ENCODE measurements at regions not wholly inside any gene's neighbourhood (a gene's known extent, or its start where the extent isn't known, plus 50 kb on each side); places are given as distances from the start of the nearest gene placed in this dataset.

- intact Hi-C loops (cut with DNase I): no loop called here
- DNase-seq (ENCODE audit: low spot score in 2 of 2): no peak
- Histone ChIP-seq H3K9me3 (no peaks in the 10 kb centered on the region), H3K4me1 (no peaks in the 10 kb centered on the region), H3K4me3 (no peak overlapping the region), H3K27me3 (no peaks in the 10 kb centered on the region), H3K27ac (no peak overlapping the region), H3K36me3 (no peaks in the 10 kb centered on the region)
- TF ChIP-seq, protein P1, sequence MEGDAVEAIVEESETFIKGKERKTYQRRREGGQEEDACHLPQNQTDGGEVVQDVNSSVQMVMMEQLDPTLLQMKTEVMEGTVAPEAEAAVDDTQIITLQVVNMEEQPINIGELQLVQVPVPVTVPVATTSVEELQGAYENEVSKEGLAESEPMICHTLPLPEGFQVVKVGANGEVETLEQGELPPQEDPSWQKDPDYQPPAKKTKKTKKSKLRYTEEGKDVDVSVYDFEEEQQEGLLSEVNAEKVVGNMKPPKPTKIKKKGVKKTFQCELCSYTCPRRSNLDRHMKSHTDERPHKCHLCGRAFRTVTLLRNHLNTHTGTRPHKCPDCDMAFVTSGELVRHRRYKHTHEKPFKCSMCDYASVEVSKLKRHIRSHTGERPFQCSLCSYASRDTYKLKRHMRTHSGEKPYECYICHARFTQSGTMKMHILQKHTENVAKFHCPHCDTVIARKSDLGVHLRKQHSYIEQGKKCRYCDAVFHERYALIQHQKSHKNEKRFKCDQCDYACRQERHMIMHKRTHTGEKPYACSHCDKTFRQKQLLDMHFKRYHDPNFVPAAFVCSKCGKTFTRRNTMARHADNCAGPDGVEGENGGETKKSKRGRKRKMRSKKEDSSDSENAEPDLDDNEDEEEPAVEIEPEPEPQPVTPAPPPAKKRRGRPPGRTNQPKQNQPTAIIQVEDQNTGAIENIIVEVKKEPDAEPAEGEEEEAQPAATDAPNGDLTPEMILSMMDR (IDR thresholded peaks at IDR 0.05): no peak
Observed at GRCh38 chr2:104428155-104428554, 425.8 kb upstream of the POU3F3 start.

DNA sequence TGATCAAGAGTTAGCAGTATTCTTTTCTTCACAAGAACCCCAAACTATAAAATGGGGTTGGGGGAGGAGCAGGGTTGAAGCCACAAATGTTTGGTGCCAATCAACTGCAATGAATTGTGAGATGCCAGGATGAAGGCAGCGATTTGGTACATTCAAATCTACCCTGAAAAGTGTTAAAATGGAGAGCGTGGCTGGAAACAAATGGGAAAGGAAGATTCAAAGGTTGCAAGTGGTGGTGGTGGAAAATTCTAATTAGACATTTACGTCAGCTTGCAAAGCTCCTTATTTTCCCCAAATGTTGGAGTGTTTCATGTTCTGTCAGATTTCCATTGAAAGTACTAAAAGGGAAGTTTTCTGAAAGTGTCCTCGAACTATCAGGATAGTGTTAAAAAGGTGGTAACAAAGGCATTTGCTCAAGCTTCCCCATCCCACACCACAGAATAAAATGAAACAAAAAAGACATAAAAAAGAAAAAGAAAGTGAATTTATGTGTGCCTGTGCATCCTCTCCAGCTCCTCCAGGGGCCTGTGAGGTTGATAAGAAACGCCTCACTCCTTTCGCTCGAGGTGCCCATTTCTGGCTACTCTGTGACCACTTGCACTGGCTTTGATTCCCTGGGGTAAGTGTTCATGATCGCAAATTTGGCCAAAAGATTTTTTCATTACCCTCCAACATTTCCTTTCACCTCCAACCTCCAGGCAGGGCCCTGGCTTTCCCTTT, 424.1 kb upstream of the POU3F3 start:
- Histone ChIP-seq H3K4me3 (no peak overlapping the region), H3K4me1 (no peaks in the 10 kb centered on the region), H3K9me3 (no peaks in the 10 kb centered on the region), H3K27me3 (no peaks in the 10 kb centered on the region), H3K36me3 (no peaks in the 10 kb centered on the region), H3K27ac (no peak overlapping the region)
- intact Hi-C loops (cut with DNase I): no loop called here
- TF ChIP-seq, protein P1 (IDR thresholded peaks at IDR 0.05): no peak
- no peak for DNase-seq (ENCODE audit: low spot score in 2 of 2)

DNA sequence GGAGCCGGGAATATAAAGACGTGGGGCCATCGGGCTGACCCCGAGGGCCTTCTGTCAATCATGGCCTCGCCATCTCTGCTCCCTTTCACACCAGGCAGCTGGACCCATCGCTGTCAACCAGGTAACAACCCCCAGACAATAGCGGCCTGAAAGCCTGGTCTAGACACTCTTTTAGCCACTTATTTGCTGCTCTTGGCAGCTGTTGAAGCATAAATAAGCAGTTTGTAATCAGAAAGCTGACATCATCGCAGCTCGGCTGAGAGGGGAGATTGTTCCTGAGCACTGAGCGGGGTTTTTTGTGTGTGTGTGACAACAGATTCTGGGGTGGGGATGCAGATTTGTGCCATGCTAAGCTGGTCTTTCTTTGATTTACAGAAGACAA, 423.6 kb upstream of the POU3F3 start:
- intact Hi-C loops (cut with DNase I): no loop called here
- TF ChIP-seq, protein P1 (IDR thresholded peaks at IDR 0.05): no peak
- Histone ChIP-seq H3K27ac (no peak overlapping the region), H3K9me3 (no peaks in the 10 kb centered on the region), H3K4me3 (no peak overlapping the region), H3K27me3 (no peaks in the 10 kb centered on the region), H3K36me3 (no peaks in the 10 kb centered on the region), H3K4me1 (no peaks in the 10 kb centered on the region)
- DNase-seq (ENCODE audit: low spot score in 2 of 2): no peak

- Histone ChIP-seq H3K36me3 (no peaks in the 10 kb centered on the region), H3K9me3 (no peaks in the 10 kb centered on the region), H3K27me3 (no peaks in the 10 kb centered on the region), H3K4me1 (no peaks in the 10 kb centered on the region), H3K4me3 (no peak overlapping the region), H3K27ac (no peak overlapping the region)
- no peak for DNase-seq (ENCODE audit: low spot score in 2 of 2)
- TF ChIP-seq, protein P1 (IDR thresholded peaks at IDR 0.05): no peak
- intact Hi-C loops (cut with DNase I): no loop called here
Observed at GRCh38 chr2:104430852-104431251, 423.1 kb upstream of the POU3F3 start.

GRCh38 chr2:104431701-104432121, 422.2 kb upstream of the POU3F3 start:
- H3K36me3 ChIP-seq: no peaks in the 10 kb centered on the region
- H3K4me1 ChIP-seq: no peaks in the 10 kb centered on the region
- H3K9me3 ChIP-seq: no peaks in the 10 kb centered on the region
- TF ChIP-seq, protein P1 (IDR thresholded peaks at IDR 0.05): no peak
- no peak for DNase-seq (ENCODE audit: low spot score in 2 of 2)
- no peaks in the 10 kb centered on the region for H3K27me3 ChIP-seq
- H3K27ac ChIP-seq: no peak overlapping the region
- no peak overlapping the region for H3K4me3 ChIP-seq
- intact Hi-C loops (cut with DNase I): no loop called here

GRCh38 chr2:104432401-104432800, 421.5 kb upstream of the POU3F3 start:
- no peaks in the 10 kb centered on the region for H3K27me3 ChIP-seq
- intact Hi-C loops (cut with DNase I): no loop called here
- TF ChIP-seq, protein P1 (IDR thresholded peaks at IDR 0.05): no peak
- DNase-seq (ENCODE audit: low spot score in 2 of 2): no peak
- H3K4me3 ChIP-seq: no peak overlapping the region
- no peaks in the 10 kb centered on the region for H3K4me1 ChIP-seq
- no peaks in the 10 kb centered on the region for H3K36me3 ChIP-seq
- H3K27ac ChIP-seq: no peak overlapping the region
- H3K9me3 ChIP-seq: no peaks in the 10 kb centered on the region

Measured in ascending aorta (tissue), 2 donors.